K562 (cell line): ENCODE measurements at regions not wholly inside any gene's neighbourhood (a gene's known extent, or its start where the extent isn't known, plus 50 kb on each side); places are given as distances from the start of the nearest gene placed in this dataset.

Experiments
- ATAC-seq: fragments of 200-7000 bp; cut with Tn5 transposase; 3 replicates; pipeline ENCODE4 v1.9.1; 2020; ENCODE audit warnings: moderate library complexity
- BruUV-seq: library from RNA; stranded (reverse); fragments of 400-500 nt; replicated peaks from 2 replicates; lab custom pipeline; 2021; lab: Mats Ljungman, UMichigan
- CTCF ChIA-PET: fragments of 300-600 bp; formaldehyde crosslinking; extraction: SDS; loops from one replicate; lab custom pipeline; 2021; ENCODE audit warnings: low intra/inter-chr PET ratio; lab: Yijun Ruan, JAX
- POLR2A ChIA-PET: fragments of 300-600, 350-650 bp; sonication (Branson Sonifier 250); formaldehyde crosslinking; extraction: SDS; loops from one replicate; lab custom pipeline; 2021; ENCODE audit warnings: antibody characterized with exemption, inconsistent platforms; lab: Yijun Ruan, JAX
- DNase-seq, 4 experiments: peaks; one replicate each; pipeline versions ENCODE4 v3.0.0 to v3.0.0-alpha.2; 2011 to 2018; ENCODE audit warnings: low spot score in 3 of 4, mixed read lengths in 3 of 4; ENCODE audit errors: extremely low read depth in 1 of 4
- FAIRE-seq: peaks from 2 replicates; lab custom pipeline; 2011; peaks lifted over from hg19 to GRCh38; lab: Jason Lieb, UNC
- H2AFZ ChIP-seq: 2 replicates; pipeline ENCODE4 v1.6.0; 2011; ENCODE audit warnings: low read depth, low read length, control low read depth, inconsistent platforms
- H3K27ac ChIP-seq: fragments of 200-600 bp; 3 replicates; pipeline ENCODE4 v1.8.0; 2011; ENCODE audit warnings: low read depth, mild to moderate bottlenecking, control low read depth, inconsistent platforms, low read length, moderate library complexity, mixed read lengths; ENCODE audit errors: extremely low read depth
- H3K27me3 ChIP-seq, 2 experiments: fragments of 300-600 bp in 1 of 2; 2 replicates in 1 of 2; 3 replicates in 1 of 2; pipeline versions ENCODE4 v1.6.0 to v1.8.0; 2011; ENCODE audit warnings: inconsistent platforms in 2 of 2, low read length in 2 of 2, mild to moderate bottlenecking in 1 of 2, mixed read lengths in 1 of 2, moderate library complexity in 1 of 2; ENCODE audit not compliant: control insufficient read depth in 2 of 2, insufficient read depth in 2 of 2
- H3K36me3 ChIP-seq: fragments of 300-600 bp; 3 replicates; pipeline ENCODE4 v1.8.0; 2011; ENCODE audit warnings: mild to moderate bottlenecking, low read length, inconsistent platforms; ENCODE audit not compliant: control insufficient read depth, insufficient read depth
- H3K4me1 ChIP-seq, 2 experiments: fragments of 200-600 bp in 1 of 2; replicated peaks in 1 of 2; 2 replicates in 1 of 2; 3 replicates in 1 of 2; pipeline versions ENCODE4 v1.5.1 to v1.8.0; 2011; ENCODE audit warnings: inconsistent platforms in 2 of 2, low read length in 2 of 2, mild to moderate bottlenecking in 1 of 2, mixed read lengths in 1 of 2, moderate library complexity in 1 of 2; ENCODE audit not compliant: control insufficient read depth in 2 of 2, insufficient read depth in 2 of 2
- H3K4me2 ChIP-seq: 2 replicates; pipeline ENCODE4 v1.6.1; 2011; ENCODE audit warnings: low read length, control low read depth, inconsistent platforms, mixed read lengths; ENCODE audit not compliant: insufficient read depth
- H3K4me3 ChIP-seq: fragments of 200-600 bp; sonication (generic), shearing (Covaris generic); 2 replicates; pipeline ENCODE4 v1.5.1; 2016; ENCODE audit warnings: control low read depth, inconsistent platforms
- H3K79me2 ChIP-seq: fragments of 200-600 bp; 3 replicates; pipeline ENCODE4 v1.8.0; 2011; ENCODE audit warnings: low read length, inconsistent platforms; ENCODE audit not compliant: control insufficient read depth, insufficient read depth
- H3K9ac ChIP-seq, 2 experiments: 2 replicates each; pipeline versions ENCODE4 v1.6.0 to v1.6.1; 2011; ENCODE audit warnings: low read depth in 2 of 2, low read length in 2 of 2, control low read depth in 1 of 2, inconsistent platforms in 1 of 2, mild to moderate bottlenecking in 1 of 2, mixed read lengths in 1 of 2; ENCODE audit not compliant: insufficient read depth in 1 of 2
- H3K9me1 ChIP-seq: one replicate; pipeline ENCODE4 v1.6.0; 2011; ENCODE audit warnings: inconsistent platforms, mild to moderate bottlenecking, low read length, moderate library complexity; ENCODE audit not compliant: control insufficient read depth, insufficient read depth
- H3K9me3 ChIP-seq: replicated peaks from 2 replicates; pipeline ENCODE4 v1.5.1; 2011; ENCODE audit warnings: low read depth, low read length, inconsistent platforms; ENCODE audit not compliant: control insufficient read depth, insufficient read depth
- H4K20me1 ChIP-seq: replicated peaks from 2 replicates; pipeline ENCODE4 v1.6.1; 2011; ENCODE audit warnings: low read length, inconsistent platforms, mixed read lengths; ENCODE audit not compliant: control insufficient read depth, insufficient read depth
- CHD1 ChIP-seq: fragments of 200-600 bp; sonication (generic); IDR thresholded peaks from one replicate; pipeline ENCODE4 v1.6.1; 2012; ENCODE audit warnings: mild to moderate bottlenecking, moderate library complexity, low read length, inconsistent platforms
- EP300 ChIP-seq: IDR thresholded peaks from 2 replicates; pipeline ENCODE4 v1.6.1; 2012; ENCODE audit warnings: low read length, improper control_type of control experiment
- EZH2 ChIP-seq: IDR thresholded peaks from 2 replicates; pipeline ENCODE4 v1.6.1; 2012; ENCODE audit warnings: low read depth, mild to moderate bottlenecking, inconsistent platforms, low read length, borderline replicate concordance
- FOXA3 ChIP-seq, 2 experiments: fragments of 450-650 bp in 1 of 2; sonication (generic) in 1 of 2; formaldehyde crosslinking; IDR thresholded peaks in 1 of 2; conservative IDR thresholded peaks in 1 of 2; 2 replicates each; pipeline versions ENCODE4 v1.4.0 to v1.8.0; 2020 to 2022; ENCODE audit warnings: mild to moderate bottlenecking in 2 of 2, missing genetic modification reagents in 1 of 2
- KAT7 ChIP-seq: sonication (generic); formaldehyde crosslinking; IDR thresholded peaks from 2 replicates; pipeline ENCODE4 v1.8.0; 2022; ENCODE audit warnings: missing genetic modification reagents, mild to moderate bottlenecking, borderline replicate concordance
- KLF1 ChIP-seq: fragments of 450-650 bp; IDR thresholded peaks from 2 replicates; pipeline ENCODE4 v1.6.1; 2016; ENCODE audit warnings: missing genetic modification characterization, missing compliant biosample characterization
- MAFF ChIP-seq: IDR thresholded peaks from 2 replicates; pipeline ENCODE4 v1.6.1; 2012; ENCODE audit warnings: low read length, improper control_type of control experiment
- MCM7 ChIP-seq, 2 experiments: fragments of 450-650 bp; IDR thresholded peaks; 2 replicates each; pipeline ENCODE4 v1.6.1; 2016 to 2018
- MYNN ChIP-seq, 2 experiments: sonication (generic); formaldehyde crosslinking in 1 of 2; IDR thresholded peaks; 2 replicates each; pipeline versions ENCODE4 v1.5.0 to v1.6.1; 2016 to 2020; ENCODE audit warnings: antibody characterized with exemption in 1 of 2, missing genetic modification reagents in 1 of 2
- NCOA6 ChIP-seq: fragments of 450-650 bp; IDR thresholded peaks from 2 replicates; pipeline ENCODE4 v1.6.1; 2017; ENCODE audit warnings: mild to moderate bottlenecking
- PTRF ChIP-seq: fragments of 450-650 bp; IDR thresholded peaks from 2 replicates; pipeline ENCODE4 v1.6.1; 2016; ENCODE audit warnings: mild to moderate bottlenecking, missing genetic modification characterization, missing compliant biosample characterization
- SRF ChIP-seq, 2 experiments: fragments of 250-450, 450-650 bp in 1 of 2; sonication (Bioruptor Pico) in 1 of 2; sonication (generic) in 1 of 2; formaldehyde crosslinking; IDR thresholded peaks; 2 replicates each; pipeline versions ENCODE4 v1.5.0 to v1.5.1; 2020 to 2022; ENCODE audit warnings: mild to moderate bottlenecking in 1 of 2, missing genetic modification reagents in 1 of 2
- TEAD2 ChIP-seq: fragments of 450-650 bp; IDR thresholded peaks from 2 replicates; pipeline ENCODE4 v1.6.1; 2016; ENCODE audit warnings: missing genetic modification characterization, control low read depth, missing compliant biosample characterization
- ZNF124 ChIP-seq: sonication (generic); formaldehyde crosslinking; IDR thresholded peaks from 2 replicates; pipeline ENCODE4 v1.8.1; 2022; ENCODE audit warnings: missing genetic modification reagents
- ZNF175 ChIP-seq: fragments of 200-800 bp; sonication (Bioruptor generic); IDR thresholded peaks from 2 replicates; pipeline ENCODE4 v1.6.1; 2016; ENCODE audit warnings: low read depth, mild to moderate bottlenecking, missing genetic modification characterization, missing compliant biosample characterization
- ZNF253 ChIP-seq: fragments of 250-450 bp; sonication (Bioruptor Pico); conservative IDR thresholded peaks from 2 replicates; pipeline ENCODE4 v1.6.1; 2021; ENCODE audit warnings: mild to moderate bottlenecking
- ZNF444 ChIP-seq: fragments of 250-450 bp; sonication (Bioruptor Pico); IDR thresholded peaks from 2 replicates; pipeline ENCODE4 v1.4.0; 2020; ENCODE audit warnings: mild to moderate bottlenecking, moderate library complexity
- ZNF507 ChIP-seq: conservative IDR thresholded peaks from 2 replicates; pipeline ENCODE4 v1.6.1; 2017; ENCODE audit warnings: missing genetic modification characterization, missing compliant biosample characterization
- WGBS: fragments of 100-300 bp; shearing (Covaris generic); methylation state at CpG from one replicate; pipeline ENCODE4 v1.1.6; 2016; ENCODE audit warnings: low coverage, mixed read lengths; ENCODE audit not compliant: insufficient coverage; ENCODE audit errors: missing lambda C conversion rate; 5-methylcytosine and 5-hydroxymethylcytosine counted together
- in situ Hi-C: fragments of 300-500 bp; cut with MboI; formaldehyde crosslinking; loops from 4 replicates; pipeline ENCODE4 v1.15.0; 2018; ENCODE audit warnings: inconsistent platforms, mixed read lengths
- intact Hi-C: fragments of 100-400 bp; cut with micrococcal nuclease; formaldehyde crosslinking; loops from 2 replicates; pipeline ENCODE4 v1.14.2; 2022
- TF ChIP-seq, protein P1 (sequence below): sonication (generic); formaldehyde crosslinking; IDR thresholded peaks from 2 replicates; pipeline ENCODE4 v1.9.0; 2022; ENCODE audit warnings: mild to moderate bottlenecking, missing genetic modification reagents

DNA sequence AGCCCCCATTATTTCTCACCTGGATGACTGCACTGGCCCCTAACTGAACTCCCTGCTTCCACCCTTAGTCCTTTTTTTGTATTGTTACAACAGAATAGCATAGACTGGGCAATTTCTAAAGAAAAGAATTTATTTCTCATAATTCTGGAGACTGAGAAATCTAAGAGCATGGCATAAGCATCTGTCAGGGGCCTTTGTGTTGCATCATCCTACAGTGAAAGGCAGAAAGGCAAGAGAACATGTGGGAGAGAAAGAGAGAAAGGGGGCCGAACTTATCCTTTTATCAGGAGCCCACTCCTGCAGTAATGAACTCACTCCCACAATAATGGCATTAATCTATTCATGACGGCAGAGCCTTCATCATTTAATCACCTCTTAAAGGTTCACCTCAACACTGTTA, 122.1 kb downstream of the EFNB1 start:
- H3K9me1 ChIP-seq = no peaks in the 10 kb centered on the region
- no peak overlapping the region for H3K27ac ChIP-seq
- WGBS = 0% methylated on average over 2 of the region's 2 CpGs
- CTCF ChIA-PET = no interaction called here
- no peaks in the 10 kb centered on the region for H4K20me1 ChIP-seq
- no peak overlapping the region for H3K4me3 ChIP-seq
- H3K27me3 ChIP-seq = no peaks in the 10 kb centered on the region
- H2AFZ ChIP-seq = no peak overlapping the region
- no peak for ATAC-seq
- no peak overlapping the region for H3K9ac ChIP-seq
- H3K9me3 ChIP-seq = no peaks in the 10 kb centered on the region
- intact Hi-C loops = no loop called here
- TF ChIP-seq MYNN (IDR thresholded peaks at IDR 0.05) (no peak), MYNN (CRISPR knock-in tag; IDR thresholded peaks at IDR 0.05) (no peak), SRF (CRISPR knock-in tag; IDR thresholded peaks at IDR 0.05) (no peak), PTRF (tag) (no peak), EP300 (no peak), MAFF (no peak), FOXA3 (CRISPR knock-in tag; conservative IDR thresholded peaks at IDR 0.05 in 1 of 2, IDR thresholded peaks at IDR 0.05 in 1 of 2) (no peak), ZNF444 (CRISPR knock-in tag) (no peak), KLF1 (tag) (no peak), ZNF175 (CRISPR knock-in tag) (no peak), ZNF507 (tag) (no peak), KAT7 (CRISPR knock-in tag) (no peak), MCM7 (IDR thresholded peaks at IDR 0.05) (no peak), CHD1 (no peak), EZH2 (no peak), NCOA6 (no peak), TEAD2 (tag) (no peak), ZNF253 (no peak), ZNF124 (no peak)
- TF ChIP-seq, protein P1, sequence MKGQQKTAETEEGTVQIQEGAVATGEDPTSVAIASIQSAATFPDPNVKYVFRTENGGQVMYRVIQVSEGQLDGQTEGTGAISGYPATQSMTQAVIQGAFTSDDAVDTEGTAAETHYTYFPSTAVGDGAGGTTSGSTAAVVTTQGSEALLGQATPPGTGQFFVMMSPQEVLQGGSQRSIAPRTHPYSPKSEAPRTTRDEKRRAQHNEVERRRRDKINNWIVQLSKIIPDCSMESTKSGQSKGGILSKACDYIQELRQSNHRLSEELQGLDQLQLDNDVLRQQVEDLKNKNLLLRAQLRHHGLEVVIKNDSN (CRISPR knock-in tag) = no peak
- no peak for DNase-seq
- H3K36me3 ChIP-seq = no peaks in the 10 kb centered on the region
- no peaks in the 10 kb centered on the region for H3K79me2 ChIP-seq
- POLR2A ChIA-PET = no interaction called here
- in situ Hi-C loops = no loop called here
- H3K4me2 ChIP-seq = no peak overlapping the region
- no peak for FAIRE-seq
- no peaks in the 10 kb centered on the region; a peak in 1 of 5 replicates for H3K4me1 ChIP-seq
- BruUV-seq = no TSS peak
